Right atrium auricular region (tissue), 2 donors: ENCODE measurements at regions not wholly inside any gene's neighbourhood (a gene's known extent, or its start where the extent isn't known, plus 50 kb on each side); places are given as distances from the start of the nearest gene placed in this dataset.

Source experiments
- DNase-seq: peaks from one replicate; pipeline ENCODE4 v3.0.0-alpha.2; 2019; ENCODE audit warnings: low spot score
- H3K27ac ChIP-seq, 2 donors: fragments of 200-600 bp; sonication (generic); 1 replicate in 1 of 2; 2 replicates in 1 of 2; pipeline ENCODE4 v1.5.1; 2016 to 2019
- H3K27me3 ChIP-seq, 2 donors: fragments of 200-600 bp; sonication (generic); one replicate each; pipeline versions ENCODE4 v1.5.1 to v1.6.0; 2017 to 2019
- H3K36me3 ChIP-seq: fragments of 200-600 bp; sonication (generic); one replicate; pipeline ENCODE4 v1.5.1; 2016
- H3K4me1 ChIP-seq, 2 donors: fragments of 200-600 bp; sonication (generic); one replicate each; pipeline versions ENCODE4 v1.5.1 to v1.6.0; 2017 to 2019
- H3K4me3 ChIP-seq, 2 donors: fragments of 200-600 bp; sonication (generic); 1 replicate in 1 of 2; 2 replicates in 1 of 2; pipeline ENCODE4 v1.5.1; 2017 to 2019; ENCODE audit warnings: mild to moderate bottlenecking in 1 of 2, moderate library complexity in 1 of 2
- H3K9me3 ChIP-seq, 2 donors: fragments of 200-600 bp; sonication (generic); one replicate each; pipeline ENCODE4 v1.5.1; 2019
- CTCF ChIP-seq, 2 donors: fragments of 200-600 bp; sonication (generic); IDR thresholded peaks; one replicate each; pipeline ENCODE4 v1.5.1; 2019; ENCODE audit warnings: antibody characterized with exemption in 2 of 2

- TF ChIP-seq CTCF (IDR thresholded peaks at IDR 0.05), result no peak
- Histone ChIP-seq H3K4me1 (no peaks in the 10 kb centered on the region), H3K27me3 (no peaks in the 10 kb centered on the region), H3K27ac (no peak overlapping the region), H3K36me3 (no peaks in the 10 kb centered on the region), H3K4me3 (no peak overlapping the region), H3K9me3 (peaks cover 0 to 4% of the 10 kb centered on the region in 2 donors)
- no peak for DNase-seq
Observed at GRCh38 chr4:32440391-32440790, 1720.2 kb downstream of the PCDH7 start.

GRCh38 chr4:32454482-32454881 is 1734.3 kb downstream of the PCDH7 start:
- Histone ChIP-seq H3K4me3 (no peak overlapping the region), H3K36me3 (no peaks in the 10 kb centered on the region), H3K4me1 (no peaks in the 10 kb centered on the region), H3K27ac (no peak overlapping the region), H3K27me3 (no peaks in the 10 kb centered on the region), H3K9me3 (no peaks in the 10 kb centered on the region)
- no peak for DNase-seq
- TF ChIP-seq CTCF (IDR thresholded peaks at IDR 0.05), result no peak

GRCh38 chr4:32455231-32455630 is 1735.1 kb downstream of the PCDH7 start:
- Histone ChIP-seq H3K4me1 (no peaks in the 10 kb centered on the region), H3K36me3 (no peaks in the 10 kb centered on the region), H3K27me3 (no peaks in the 10 kb centered on the region), H3K4me3 (no peak overlapping the region), H3K27ac (no peak overlapping the region), H3K9me3 (no peaks in the 10 kb centered on the region)
- no peak for TF ChIP-seq CTCF (IDR thresholded peaks at IDR 0.05)
- DNase-seq, result no peak

- H3K27me3 ChIP-seq, result no peaks in the 10 kb centered on the region
- no peak overlapping the region for H3K4me3 ChIP-seq
- no peaks in the 10 kb centered on the region for H3K4me1 ChIP-seq
- TF ChIP-seq CTCF (IDR thresholded peaks at IDR 0.05), result no peak
- no peak for DNase-seq
- H3K27ac ChIP-seq, result no peak overlapping the region
- H3K36me3 ChIP-seq, result no peaks in the 10 kb centered on the region
- no peaks in the 10 kb centered on the region for H3K9me3 ChIP-seq
Observed at GRCh38 chr4:32460972-32461371, 1740.8 kb downstream of the PCDH7 start.

GRCh38 chr4:32462944-32463343 is 1742.8 kb downstream of the PCDH7 start:
- TF ChIP-seq CTCF (IDR thresholded peaks at IDR 0.05), result peak in 1 of 2 donors; percentile 43
- Histone ChIP-seq H3K9me3 (no peaks in the 10 kb centered on the region), H3K4me1 (no peaks in the 10 kb centered on the region), H3K4me3 (no peak overlapping the region), H3K27me3 (no peaks in the 10 kb centered on the region), H3K27ac (no peak overlapping the region), H3K36me3 (no peaks in the 10 kb centered on the region)
- no peak for DNase-seq

GRCh38 chr4:32470087-32470585 is 1750.0 kb downstream of the PCDH7 start:
- no peak for DNase-seq
- H3K27ac ChIP-seq, result no peak overlapping the region
- no peak for TF ChIP-seq CTCF (IDR thresholded peaks at IDR 0.05)
- H3K27me3 ChIP-seq, result no peaks in the 10 kb centered on the region
- H3K9me3 ChIP-seq, result no peaks in the 10 kb centered on the region
- no peak overlapping the region for H3K4me3 ChIP-seq
- H3K36me3 ChIP-seq, result no peaks in the 10 kb centered on the region
- H3K4me1 ChIP-seq, result no peaks in the 10 kb centered on the region
